Liver (tissue), 8 donors: ENCODE measurements at regions not wholly inside any gene's neighbourhood (a gene's known extent, or its start where the extent isn't known, plus 50 kb on each side); places are given as distances from the start of the nearest gene placed in this dataset.

Experiments used
- DNase-seq: peaks from one replicate; pipeline ENCODE4 v3.0.0-alpha.2; 2017; ENCODE audit warnings: low spot score
- H3K27ac ChIP-seq, 2 donors: one replicate each; pipeline ENCODE4 v1.7.0; 2013; ENCODE audit warnings: inconsistent platforms in 2 of 2, low read length in 2 of 2, control low read depth in 1 of 2, low read depth in 1 of 2, mild to moderate bottlenecking in 1 of 2
- H3K27me3 ChIP-seq, 4 donors: one replicate each; pipeline versions ENCODE4 v1.6.1 to v1.7.0; 2013; ENCODE audit warnings: low read length in 3 of 4, inconsistent platforms in 1 of 4, mild to moderate bottlenecking in 1 of 4, moderate library complexity in 1 of 4; ENCODE audit not compliant: control insufficient read depth in 4 of 4, insufficient read depth in 4 of 4
- H3K36me3 ChIP-seq, 4 donors: one replicate each; pipeline versions ENCODE4 v1.6.1 to v1.7.0; 2013; ENCODE audit warnings: low read length in 3 of 4, mild to moderate bottlenecking in 3 of 4, low read depth in 1 of 4, moderate library complexity in 1 of 4; ENCODE audit not compliant: control insufficient read depth in 4 of 4, insufficient read depth in 3 of 4
- H3K4me1 ChIP-seq, 4 donors: one replicate each; pipeline versions ENCODE4 v1.6.1 to v1.7.0; 2013; ENCODE audit warnings: low read length in 3 of 4, mild to moderate bottlenecking in 3 of 4, moderate library complexity in 1 of 4; ENCODE audit not compliant: control insufficient read depth in 4 of 4, insufficient read depth in 4 of 4
- H3K4me3 ChIP-seq, 3 donors: one replicate each; pipeline versions ENCODE4 v1.6.1 to v1.7.0; 2013; ENCODE audit warnings: low read length in 3 of 3, control low read depth in 1 of 3, low read depth in 1 of 3, mild to moderate bottlenecking in 1 of 3
- H3K9ac ChIP-seq, 2 donors: one replicate each; pipeline ENCODE4 v1.7.0; 2013; ENCODE audit warnings: low read length in 2 of 2, mild to moderate bottlenecking in 2 of 2, moderate library complexity in 2 of 2, control low read depth in 1 of 2, low read depth in 1 of 2
- H3K9me3 ChIP-seq, 4 donors: one replicate each; pipeline versions ENCODE4 v1.6.1 to v1.7.0; 2013; ENCODE audit warnings: low read length in 3 of 4; ENCODE audit not compliant: control insufficient read depth in 4 of 4
- ATF3 ChIP-seq: IDR thresholded peaks from 2 replicates; pipeline ENCODE4 v1.6.1; 2016; ENCODE audit warnings: antibody characterized with exemption
- CTCF ChIP-seq: fragments of 150-350 bp; IDR thresholded peaks from 2 replicates; pipeline ENCODE4 v1.5.1; 2017; ENCODE audit warnings: improper control_type of control experiment, low read depth, low read length; ENCODE audit not compliant: missing input control
- EGR1 ChIP-seq, 2 donors: IDR thresholded peaks; 2 replicates each; pipeline ENCODE4 v1.6.1; 2016 to 2018; ENCODE audit warnings: antibody characterized with exemption in 2 of 2, low read depth in 2 of 2
- FOXA1 ChIP-seq: IDR thresholded peaks from 2 replicates; pipeline ENCODE4 v1.6.1; 2016; ENCODE audit warnings: antibody characterized with exemption
- FOXA2 ChIP-seq: IDR thresholded peaks from 2 replicates; pipeline ENCODE4 v1.6.1; 2016; ENCODE audit warnings: antibody characterized with exemption
- GABPA ChIP-seq, 2 donors: IDR thresholded peaks in 1 of 2; conservative IDR thresholded peaks in 1 of 2; 2 replicates each; pipeline ENCODE4 v1.6.1; 2016; ENCODE audit warnings: antibody characterized with exemption in 2 of 2, mild to moderate bottlenecking in 1 of 2, moderate library complexity in 1 of 2
- HNF4A ChIP-seq, 2 donors: conservative IDR thresholded peaks; 2 replicates each; pipeline ENCODE4 v1.6.1; 2016; ENCODE audit warnings: antibody characterized with exemption in 2 of 2, mild to moderate bottlenecking in 2 of 2
- HNF4G ChIP-seq: IDR thresholded peaks from 2 replicates; pipeline ENCODE4 v1.6.1; 2016; ENCODE audit warnings: antibody characterized with exemption
- JUND ChIP-seq, 2 donors: IDR thresholded peaks; 2 replicates each; pipeline ENCODE4 v1.6.1; 2016; ENCODE audit warnings: antibody characterized with exemption in 2 of 2
- MAX ChIP-seq: IDR thresholded peaks from 2 replicates; pipeline ENCODE4 v1.6.1; 2016; ENCODE audit warnings: antibody characterized with exemption
- NR2F2 ChIP-seq: IDR thresholded peaks from 2 replicates; pipeline ENCODE4 v1.6.1; 2016; ENCODE audit warnings: antibody characterized with exemption
- RAD21 ChIP-seq, 2 donors: IDR thresholded peaks; 2 replicates each; pipeline ENCODE4 v1.6.1; 2016; ENCODE audit warnings: antibody characterized with exemption in 2 of 2, mild to moderate bottlenecking in 2 of 2
- REST ChIP-seq: IDR thresholded peaks from 2 replicates; pipeline ENCODE4 v1.6.1; 2016; ENCODE audit warnings: antibody characterized with exemption, mild to moderate bottlenecking
- RXRA ChIP-seq, 2 donors: IDR thresholded peaks; 2 replicates each; pipeline ENCODE4 v1.6.1; 2017 to 2018; ENCODE audit warnings: antibody characterized with exemption in 2 of 2, mild to moderate bottlenecking in 1 of 2
- SP1 ChIP-seq: IDR thresholded peaks from 2 replicates; pipeline ENCODE4 v1.6.1; 2018; ENCODE audit warnings: antibody characterized with exemption, mild to moderate bottlenecking
- TAF1 ChIP-seq: conservative IDR thresholded peaks from 2 replicates; pipeline ENCODE4 v1.6.1; 2016; ENCODE audit warnings: antibody characterized with exemption, mild to moderate bottlenecking
- YY1 ChIP-seq: IDR thresholded peaks from 2 replicates; pipeline ENCODE4 v1.6.1; 2016; ENCODE audit warnings: antibody characterized with exemption, mild to moderate bottlenecking
- ZBTB33 ChIP-seq: IDR thresholded peaks from 2 replicates; pipeline ENCODE4 v1.6.1; 2016; ENCODE audit warnings: antibody characterized with exemption
- WGBS: extraction: QIAGEN DNeasy Blood & Tissue Kit; methylation state at CpG from one replicate; pipeline ENCODE4 v1.1.7; 2013; 5-methylcytosine and 5-hydroxymethylcytosine counted together
- donor health status: healthy.
- donor health status: healthy.
- donor health status: healthy.
- donor health status: healthy.
- donor health status: healthy.

- TF ChIP-seq HNF4G (no peak), FOXA1 (no peak), SP1 (no peak), ATF3 (no peak), GABPA (IDR thresholded peaks at IDR 0.05 in 1 of 2, conservative IDR thresholded peaks at IDR 0.05 in 1 of 2) (no peak), REST (no peak), FOXA2 (no peak), RXRA (IDR thresholded peaks at IDR 0.05) (no peak), MAX (no peak), TAF1 (no peak), RAD21 (IDR thresholded peaks at IDR 0.05) (no peak), HNF4A (conservative IDR thresholded peaks at IDR 0.05) (no peak), YY1 (no peak), CTCF (no peak), NR2F2 (no peak)
- no peaks in the 10 kb centered on the region for H3K9me3 ChIP-seq
- H3K9ac ChIP-seq: no peak overlapping the region
- H3K27ac ChIP-seq: no peak overlapping the region
- no peaks in the 10 kb centered on the region for H3K27me3 ChIP-seq
- no peaks in the 10 kb centered on the region for H3K4me1 ChIP-seq
- H3K4me3 ChIP-seq: no peak overlapping the region
- no peak for DNase-seq
- 64% methylated on average over 2 of the region's 2 CpGs for whole genome bisulfite sequencing
- H3K36me3 ChIP-seq: no peaks in the 10 kb centered on the region
These were observed 547.4 kb downstream of the SLC4A3 start for GRCh38 chr2:220174826-220175225.

GRCh38 chr2:220175967-220176366, 548.5 kb downstream of the SLC4A3 start:
- WGBS: 73% methylated on average over 2 of the region's 2 CpGs
- Histone ChIP-seq H3K27me3 (no peaks in the 10 kb centered on the region), H3K36me3 (no peaks in the 10 kb centered on the region), H3K9ac (no peak overlapping the region), H3K4me3 (no peak overlapping the region), H3K27ac (no peak overlapping the region), H3K9me3 (no peaks in the 10 kb centered on the region), H3K4me1 (no peaks in the 10 kb centered on the region)
- DNase-seq: no peak
- no peak for TF ChIP-seq TAF1
- no peak for TF ChIP-seq CTCF
- no peak for TF ChIP-seq HNF4G
- no peak for TF ChIP-seq FOXA2
- no peak for TF ChIP-seq RAD21 (IDR thresholded peaks at IDR 0.05)
- no peak for TF ChIP-seq GABPA (IDR thresholded peaks at IDR 0.05 in 1 of 2, conservative IDR thresholded peaks at IDR 0.05 in 1 of 2)
- no peak for TF ChIP-seq EGR1 (IDR thresholded peaks at IDR 0.05; ENCODE audit: low read depth in 2 of 2)
- TF ChIP-seq MAX: no peak
- TF ChIP-seq YY1: no peak
- no peak for TF ChIP-seq ZBTB33
- no peak for TF ChIP-seq SP1
- no peak for TF ChIP-seq RXRA (IDR thresholded peaks at IDR 0.05)
- TF ChIP-seq NR2F2: no peak
- TF ChIP-seq HNF4A (conservative IDR thresholded peaks at IDR 0.05): no peak
- TF ChIP-seq JUND (IDR thresholded peaks at IDR 0.05): no peak
